Lower leg skin (tissue), 4 donors: ENCODE measurements at regions not wholly inside any gene's neighbourhood (a gene's known extent, or its start where the extent isn't known, plus 50 kb on each side); places are given as distances from the start of the nearest gene placed in this dataset.

Experiments
- DNase-seq, 2 donors: peaks; one replicate each; pipeline ENCODE4 v3.0.0-alpha.2; 2019; ENCODE audit warnings: low spot score in 2 of 2
- H3K4me3 ChIP-seq: fragments of 200-600 bp; sonication (generic); 2 replicates; pipeline ENCODE4 v1.5.1; 2017; ENCODE audit warnings: mild to moderate bottlenecking, low read depth; ENCODE audit not compliant: poor library complexity, severe bottlenecking
- POLR2A ChIP-seq, 2 donors: fragments of 450-650 bp; IDR thresholded peaks; one replicate each; pipeline ENCODE4 v1.6.1; 2016 to 2017; ENCODE audit warnings: antibody characterized with exemption in 2 of 2, mild to moderate bottlenecking in 1 of 2, moderate library complexity in 1 of 2
- WGBS, 2 donors: methylation state at CpG; one replicate each; pipeline ENCODE4 v1.1.5; 2018; 5-methylcytosine and 5-hydroxymethylcytosine counted together
- intact Hi-C: fragments of 100-400 bp; cut with DNase I; formaldehyde crosslinking; loops from one replicate; pipeline ENCODE4 v1.15.0; 2023; ENCODE audit warnings: low total_unique reads
- TF ChIP-seq, protein P1 (sequence below), 3 donors: fragments of 450-650 bp; IDR thresholded peaks; one replicate each; pipeline ENCODE4 v1.5.1; 2016; ENCODE audit warnings: antibody characterized with exemption in 3 of 3, mild to moderate bottlenecking in 3 of 3, moderate library complexity in 2 of 3

DNA sequence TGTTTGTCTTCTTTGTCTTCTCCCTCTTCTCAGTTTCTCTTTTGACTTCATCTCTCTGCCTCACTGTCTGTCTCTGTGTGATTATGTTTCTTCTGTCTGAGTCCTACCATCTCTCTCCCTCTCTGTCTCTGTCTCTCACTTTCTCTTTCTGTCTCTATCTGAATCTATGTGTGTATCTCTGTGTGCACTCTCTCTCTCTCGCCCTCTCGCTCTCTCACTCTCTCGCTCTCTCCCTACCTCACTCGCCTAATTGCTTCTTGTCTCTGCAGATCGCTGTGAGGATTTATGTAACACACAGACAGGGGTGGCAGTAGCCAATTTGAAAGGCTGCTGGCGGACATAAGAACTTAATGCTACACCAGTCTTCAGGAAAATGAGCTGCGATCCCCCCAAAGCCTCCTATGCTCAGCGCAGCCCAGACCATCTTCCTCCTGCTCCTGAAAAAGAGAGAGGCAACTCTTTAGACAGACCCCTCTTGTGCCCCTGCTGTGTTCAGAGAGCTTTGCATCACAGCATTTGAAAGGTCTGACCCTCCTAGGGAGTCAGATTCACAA lies 140.9 kb downstream of the CCT6B start:
- no peak for TF ChIP-seq POLR2A (IDR thresholded peaks at IDR 0.05)
- TF ChIP-seq, protein P1, sequence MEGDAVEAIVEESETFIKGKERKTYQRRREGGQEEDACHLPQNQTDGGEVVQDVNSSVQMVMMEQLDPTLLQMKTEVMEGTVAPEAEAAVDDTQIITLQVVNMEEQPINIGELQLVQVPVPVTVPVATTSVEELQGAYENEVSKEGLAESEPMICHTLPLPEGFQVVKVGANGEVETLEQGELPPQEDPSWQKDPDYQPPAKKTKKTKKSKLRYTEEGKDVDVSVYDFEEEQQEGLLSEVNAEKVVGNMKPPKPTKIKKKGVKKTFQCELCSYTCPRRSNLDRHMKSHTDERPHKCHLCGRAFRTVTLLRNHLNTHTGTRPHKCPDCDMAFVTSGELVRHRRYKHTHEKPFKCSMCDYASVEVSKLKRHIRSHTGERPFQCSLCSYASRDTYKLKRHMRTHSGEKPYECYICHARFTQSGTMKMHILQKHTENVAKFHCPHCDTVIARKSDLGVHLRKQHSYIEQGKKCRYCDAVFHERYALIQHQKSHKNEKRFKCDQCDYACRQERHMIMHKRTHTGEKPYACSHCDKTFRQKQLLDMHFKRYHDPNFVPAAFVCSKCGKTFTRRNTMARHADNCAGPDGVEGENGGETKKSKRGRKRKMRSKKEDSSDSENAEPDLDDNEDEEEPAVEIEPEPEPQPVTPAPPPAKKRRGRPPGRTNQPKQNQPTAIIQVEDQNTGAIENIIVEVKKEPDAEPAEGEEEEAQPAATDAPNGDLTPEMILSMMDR (IDR thresholded peaks at IDR 0.05) = no peak
- WGBS, 2 donors = 34 to 37% methylated on average over 8 of the region's 8 CpGs
- DNase-seq = no peak
- no peak overlapping the region for H3K4me3 ChIP-seq
- intact Hi-C loops = no loop called here

DNA sequence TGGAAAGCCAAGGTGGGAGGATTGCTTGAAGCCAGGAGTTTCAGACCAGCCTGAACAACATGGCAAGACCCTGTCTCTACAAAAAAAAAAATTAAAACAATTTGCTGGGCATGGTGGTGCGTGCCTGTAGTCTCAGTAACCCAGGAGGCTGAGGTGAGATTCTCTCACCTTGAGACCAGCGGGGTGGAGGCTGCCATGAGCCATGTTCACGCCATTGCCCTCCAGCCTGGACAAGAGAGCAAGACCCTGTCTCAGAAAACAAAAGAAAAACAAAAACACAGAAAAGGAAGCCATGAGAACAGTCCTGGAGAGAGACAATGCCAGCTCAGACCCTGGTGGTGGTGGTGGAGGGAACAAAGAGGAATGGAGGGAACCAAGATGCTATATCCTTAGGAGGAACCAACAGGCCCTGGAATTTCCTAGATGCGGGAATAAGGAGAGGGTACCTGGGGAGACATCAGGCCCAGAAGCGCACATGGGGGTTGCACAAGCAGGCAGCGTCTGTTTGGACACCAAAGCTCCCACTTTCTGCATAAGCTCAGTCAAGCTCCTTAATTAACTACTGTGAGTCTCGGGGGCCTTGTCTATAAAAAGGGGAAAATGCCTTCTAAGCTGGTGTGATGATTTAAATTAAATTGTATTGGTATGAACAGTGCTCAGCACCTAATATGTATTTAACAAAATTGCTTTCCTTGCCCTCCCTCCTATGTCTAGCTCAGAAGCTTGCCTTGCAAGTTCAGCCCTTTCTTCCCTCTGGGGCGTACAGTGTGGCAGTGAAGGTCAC lies 143.8 kb downstream of the CCT6B start:
- TF ChIP-seq, protein P1 (IDR thresholded peaks at IDR 0.05) = no peak
- TF ChIP-seq POLR2A (IDR thresholded peaks at IDR 0.05) = no peak
- intact Hi-C loops = no loop called here
- no peak for DNase-seq
- WGBS, 2 donors = 84 to 85% methylated on average over 8 of the region's 8 CpGs
- H3K4me3 ChIP-seq = no peak overlapping the region

DNA sequence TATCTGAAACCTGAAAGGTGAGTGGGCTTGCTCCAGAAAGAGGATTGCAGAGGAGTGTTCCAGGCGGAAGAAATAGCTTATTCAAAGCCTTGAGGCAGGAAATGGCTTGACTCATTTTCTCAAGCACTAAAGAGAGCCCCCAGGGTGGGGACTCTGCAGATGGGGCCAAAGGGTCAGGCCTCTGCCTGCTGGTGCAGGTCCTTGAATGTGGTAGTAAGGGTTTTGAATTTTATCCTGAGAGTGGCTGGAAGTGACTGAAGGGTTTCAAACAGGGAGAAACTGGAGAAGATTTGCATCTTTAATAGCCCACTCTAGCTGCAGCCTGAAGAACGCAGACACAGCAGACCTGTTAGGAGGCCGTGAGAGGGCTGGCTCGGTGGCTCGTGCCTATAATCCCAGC lies 144.4 kb downstream of the CCT6B start:
- H3K4me3 ChIP-seq = no peak overlapping the region
- intact Hi-C loops = no loop called here
- WGBS, 2 donors = 41 to 45% methylated on average over 5 of the region's 5 CpGs
- DNase-seq = no peak
- TF ChIP-seq, protein P1 (IDR thresholded peaks at IDR 0.05) = no peak
- TF ChIP-seq POLR2A (IDR thresholded peaks at IDR 0.05) = no peak

DNA sequence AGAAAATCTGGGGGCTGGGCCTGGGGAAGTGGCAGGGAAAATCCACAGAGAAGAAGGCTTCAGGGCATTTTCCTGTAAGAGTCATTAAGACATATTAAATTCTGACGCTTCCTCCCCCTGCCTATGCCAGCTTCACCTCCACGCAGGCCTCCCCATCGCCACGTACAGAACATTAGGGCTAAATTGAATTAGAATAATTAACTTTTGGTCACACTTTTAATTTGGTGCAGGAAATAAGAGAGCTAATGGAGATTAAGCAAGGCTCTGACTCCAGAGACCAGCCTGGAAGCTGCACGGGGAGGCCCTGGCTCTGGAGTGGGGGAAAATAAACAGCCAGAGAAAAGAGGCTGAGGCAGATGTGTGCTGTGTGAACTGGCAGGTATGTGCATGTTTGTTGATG lies 148.0 kb downstream of the CCT6B start:
- 57 to 69% methylated on average over 5 of the region's 5 CpGs for WGBS, 2 donors
- H3K4me3 ChIP-seq = no peak overlapping the region
- TF ChIP-seq, protein P1 (IDR thresholded peaks at IDR 0.05) = no peak
- no peak for TF ChIP-seq POLR2A (IDR thresholded peaks at IDR 0.05)
- intact Hi-C loops = no loop called here
- DNase-seq = no peak

DNA sequence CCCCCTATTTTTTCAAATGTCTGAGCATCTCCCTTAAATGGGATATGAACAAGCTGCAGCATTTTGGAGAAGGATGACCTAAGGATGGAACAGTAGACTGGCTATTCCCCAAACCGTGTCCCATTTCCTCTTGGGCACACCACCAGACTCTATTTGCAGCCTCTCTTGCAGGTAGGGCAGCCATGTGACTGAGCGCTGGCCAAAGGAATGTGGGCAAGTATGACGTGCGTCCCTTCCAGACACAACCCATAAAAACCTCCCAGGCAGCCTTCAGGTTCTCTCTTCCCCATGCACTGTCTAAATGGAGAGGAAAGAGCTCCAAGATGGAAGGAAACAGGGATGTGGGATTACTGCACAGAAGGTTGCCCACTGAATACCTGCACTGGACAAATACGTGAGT lies 149.7 kb downstream of the CCT6B start:
- no peak for TF ChIP-seq POLR2A (IDR thresholded peaks at IDR 0.05)
- TF ChIP-seq, protein P1 (IDR thresholded peaks at IDR 0.05) = no peak
- DNase-seq = no peak
- intact Hi-C loops = no loop called here
- H3K4me3 ChIP-seq = no peak overlapping the region
- WGBS, 2 donors = 70 to 73% methylated on average over 5 of the region's 5 CpGs
